ENCODE measurements at regions not wholly inside any gene's neighbourhood (a gene's known extent, or its start where the extent isn't known, plus 50 kb on each side); places are given as distances from the start of the nearest gene placed in this dataset.

DNA sequence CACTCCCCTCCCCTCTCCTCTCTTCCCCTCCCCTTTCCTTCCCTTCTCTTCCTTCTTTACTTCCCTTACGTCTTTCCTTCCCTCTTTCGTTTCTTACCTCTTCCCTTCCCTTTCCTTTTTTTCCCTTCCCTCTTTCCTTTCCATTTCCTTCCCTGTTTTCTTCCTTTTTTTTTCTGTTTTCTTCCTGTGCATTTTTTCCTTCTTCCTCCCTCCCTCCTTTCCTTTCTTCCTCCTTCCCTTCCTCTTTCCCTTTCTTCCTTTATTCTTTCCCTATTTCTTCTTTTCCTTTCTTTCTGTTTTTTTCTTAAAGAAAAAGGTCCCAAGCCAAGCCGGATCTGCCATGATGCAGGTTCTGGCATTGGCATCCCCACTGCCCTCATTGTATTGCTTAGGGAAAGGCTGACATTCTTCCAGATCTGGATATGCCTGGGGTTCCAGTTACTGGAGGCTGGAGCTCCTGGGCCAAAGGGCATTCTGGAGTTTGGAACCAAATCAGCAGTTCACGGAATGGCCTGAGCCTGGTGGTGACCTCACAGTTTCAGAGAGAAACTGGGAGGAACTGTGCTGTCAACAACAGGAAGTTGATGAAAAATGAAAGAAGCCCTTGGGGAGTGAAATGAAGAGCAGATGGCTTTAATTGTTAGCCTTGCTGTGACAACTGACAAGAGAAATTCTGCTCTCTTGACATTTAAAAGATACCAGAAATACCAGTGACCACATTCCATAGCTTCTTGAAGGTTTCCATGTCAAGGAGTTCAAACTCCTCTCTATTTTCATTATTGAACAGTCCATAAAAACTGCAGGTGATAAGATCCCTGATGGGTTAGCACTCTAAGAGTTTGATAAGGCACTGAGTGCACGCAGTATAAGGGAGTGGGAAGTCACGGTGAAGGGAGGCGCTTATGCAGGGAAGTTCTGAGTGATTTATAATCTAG, 622.1 kb downstream of the SPRY1 start:
- TF ChIP-seq, protein P1, sequence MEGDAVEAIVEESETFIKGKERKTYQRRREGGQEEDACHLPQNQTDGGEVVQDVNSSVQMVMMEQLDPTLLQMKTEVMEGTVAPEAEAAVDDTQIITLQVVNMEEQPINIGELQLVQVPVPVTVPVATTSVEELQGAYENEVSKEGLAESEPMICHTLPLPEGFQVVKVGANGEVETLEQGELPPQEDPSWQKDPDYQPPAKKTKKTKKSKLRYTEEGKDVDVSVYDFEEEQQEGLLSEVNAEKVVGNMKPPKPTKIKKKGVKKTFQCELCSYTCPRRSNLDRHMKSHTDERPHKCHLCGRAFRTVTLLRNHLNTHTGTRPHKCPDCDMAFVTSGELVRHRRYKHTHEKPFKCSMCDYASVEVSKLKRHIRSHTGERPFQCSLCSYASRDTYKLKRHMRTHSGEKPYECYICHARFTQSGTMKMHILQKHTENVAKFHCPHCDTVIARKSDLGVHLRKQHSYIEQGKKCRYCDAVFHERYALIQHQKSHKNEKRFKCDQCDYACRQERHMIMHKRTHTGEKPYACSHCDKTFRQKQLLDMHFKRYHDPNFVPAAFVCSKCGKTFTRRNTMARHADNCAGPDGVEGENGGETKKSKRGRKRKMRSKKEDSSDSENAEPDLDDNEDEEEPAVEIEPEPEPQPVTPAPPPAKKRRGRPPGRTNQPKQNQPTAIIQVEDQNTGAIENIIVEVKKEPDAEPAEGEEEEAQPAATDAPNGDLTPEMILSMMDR (IDR thresholded peaks at IDR 0.05) = peak in 1 of 6 experiments; percentile 13
- no peak for TF ChIP-seq POLR2A (IDR thresholded peaks at IDR 0.05)

All from esophagus squamous epithelium (tissue), 4 donors.